NCI-H1105 treated with DMSO at 0.1 percent for 48 hours (cell line): ENCODE measurements at regions not wholly inside any gene's neighbourhood (a gene's known extent, or its start where the extent isn't known, plus 50 kb on each side); places are given as distances from the start of the nearest gene placed in this dataset.

Experiments used
- DNase-seq: peaks from one replicate; lab custom pipeline; 2025; lab: John Stamatoyannopoulos, UW

DNA sequence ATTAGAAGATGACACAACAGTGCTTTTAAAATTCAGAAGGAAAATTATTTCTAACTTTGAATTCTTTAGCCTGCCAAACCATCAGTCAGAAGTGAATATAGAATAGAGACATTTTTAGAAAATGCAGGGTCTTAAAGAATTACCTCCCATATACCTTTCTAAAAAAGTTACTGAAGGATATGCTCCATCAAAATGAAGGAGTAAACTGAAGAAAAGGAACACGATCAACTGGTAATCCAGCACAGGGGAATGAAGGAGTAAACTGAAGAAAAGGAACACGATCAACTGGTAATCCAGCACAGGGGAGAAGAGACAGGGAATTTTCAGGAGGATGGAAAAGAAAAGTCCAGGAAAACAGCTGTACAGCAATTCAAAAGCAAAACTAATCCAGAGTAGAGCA is 75.4 kb upstream of the LDLRAD3 start:
- no peak for DNase-seq

DNA sequence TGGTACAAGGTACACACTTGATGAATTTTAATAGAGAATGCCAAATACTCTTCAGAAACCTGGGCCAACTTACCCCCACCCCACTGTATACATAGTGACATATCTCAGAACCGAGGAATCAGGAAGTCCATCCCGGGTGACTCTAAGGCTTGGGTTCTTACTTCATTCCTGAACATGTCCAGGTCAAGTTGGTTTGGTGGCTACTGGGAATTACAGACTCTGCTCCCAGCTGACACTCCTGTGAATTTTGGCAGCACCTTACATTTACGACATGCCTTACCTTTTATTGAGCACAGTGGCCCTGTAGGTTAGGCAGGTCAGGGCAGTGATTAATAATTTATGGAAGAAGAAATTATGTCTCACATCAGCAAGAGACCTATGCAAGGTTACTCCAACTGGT is 70.1 kb upstream of the LDLRAD3 start:
- DNase-seq, result no peak

DNA sequence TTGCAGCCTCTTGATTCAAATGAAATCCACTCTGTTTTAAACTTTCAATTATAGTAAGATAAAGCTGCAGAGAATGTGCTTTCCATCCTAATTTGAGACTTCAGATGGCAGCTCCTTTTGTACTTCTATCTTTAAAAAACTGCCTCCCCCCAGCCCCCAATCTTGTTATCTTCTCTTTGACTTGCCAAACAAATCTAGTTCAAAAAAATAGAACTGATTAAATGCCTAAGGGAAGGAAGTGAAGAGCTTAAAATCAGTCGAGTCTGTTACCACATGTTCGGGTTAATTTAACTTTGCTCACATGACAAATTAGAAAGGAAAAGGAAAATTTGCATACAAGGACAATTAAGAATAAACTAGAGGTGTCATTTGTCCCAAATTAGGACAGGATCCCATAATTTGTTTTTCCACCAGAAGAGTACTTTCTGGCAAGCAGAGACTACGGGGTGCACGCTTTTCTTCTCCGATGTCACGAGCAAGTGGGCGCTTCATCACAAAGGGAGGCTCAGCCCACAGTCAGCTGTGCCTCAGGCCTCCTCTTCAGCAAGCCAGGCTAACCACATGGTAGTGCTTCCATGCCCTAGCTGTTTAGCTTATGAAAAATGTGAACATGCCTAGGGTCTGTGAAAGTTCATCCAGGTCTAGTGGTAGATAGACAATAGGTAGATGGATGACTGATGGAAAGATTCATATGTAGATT is 69.0 kb upstream of the LDLRAD3 start:
- no peak for DNase-seq

DNA sequence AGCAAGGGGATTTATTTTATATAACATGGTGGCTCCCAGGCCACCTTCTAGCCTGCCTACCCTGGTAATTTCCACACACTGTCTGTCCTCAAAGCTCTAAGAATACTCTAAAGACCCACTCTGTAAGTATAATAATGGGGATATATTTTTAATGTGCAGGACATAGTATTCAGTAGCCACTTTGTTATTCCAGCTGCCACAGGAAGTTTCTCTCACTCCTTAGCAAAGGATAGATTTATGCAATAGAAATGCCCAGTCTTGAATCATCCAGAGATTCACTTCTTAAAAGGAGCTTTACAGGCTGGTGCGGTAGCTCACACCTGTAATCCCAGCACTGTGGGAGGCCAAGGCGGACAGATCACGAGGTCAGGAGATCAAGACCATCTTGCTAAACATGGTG is 68.4 kb upstream of the LDLRAD3 start:
- no peak for DNase-seq

DNA sequence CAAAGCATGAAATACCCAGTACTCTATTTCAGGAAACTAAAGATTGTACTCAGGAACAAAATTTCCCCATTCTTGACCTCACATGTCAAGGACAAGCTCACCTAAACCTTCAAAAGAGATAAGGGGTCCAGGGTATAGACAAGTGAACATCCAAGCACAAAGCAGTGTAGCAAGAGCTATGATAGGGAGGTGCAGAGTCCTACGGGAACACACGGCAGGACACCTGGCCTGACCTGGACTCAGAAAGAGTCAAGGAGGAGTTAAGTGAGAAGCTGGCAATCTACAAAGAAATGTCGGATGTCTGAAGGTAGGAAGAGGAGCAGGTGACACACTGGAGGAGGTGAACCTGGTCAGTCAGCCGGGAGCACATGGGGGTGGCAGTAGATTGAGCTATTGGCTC is 67.1 kb upstream of the LDLRAD3 start:
- DNase-seq, result no peak

DNA sequence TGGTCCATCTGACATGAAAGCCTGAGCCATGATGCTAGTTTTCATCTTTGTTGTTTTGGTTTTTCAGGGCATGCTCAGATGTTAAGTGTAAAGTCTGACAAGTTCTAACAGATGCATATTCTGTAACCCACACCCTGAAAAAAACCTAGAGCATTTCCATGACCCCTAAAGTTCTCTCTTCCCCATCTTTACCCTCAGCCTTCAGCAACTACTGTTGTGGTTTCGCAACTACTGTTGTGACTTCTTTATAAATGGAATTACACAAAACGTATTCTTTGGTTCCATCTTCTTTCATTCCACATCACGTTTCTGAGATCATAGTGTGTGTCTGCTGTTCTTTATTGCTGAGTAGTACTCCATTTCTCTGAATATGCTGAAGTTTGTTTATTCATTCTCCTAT is 65.1 kb upstream of the LDLRAD3 start:
- no peak for DNase-seq

DNA sequence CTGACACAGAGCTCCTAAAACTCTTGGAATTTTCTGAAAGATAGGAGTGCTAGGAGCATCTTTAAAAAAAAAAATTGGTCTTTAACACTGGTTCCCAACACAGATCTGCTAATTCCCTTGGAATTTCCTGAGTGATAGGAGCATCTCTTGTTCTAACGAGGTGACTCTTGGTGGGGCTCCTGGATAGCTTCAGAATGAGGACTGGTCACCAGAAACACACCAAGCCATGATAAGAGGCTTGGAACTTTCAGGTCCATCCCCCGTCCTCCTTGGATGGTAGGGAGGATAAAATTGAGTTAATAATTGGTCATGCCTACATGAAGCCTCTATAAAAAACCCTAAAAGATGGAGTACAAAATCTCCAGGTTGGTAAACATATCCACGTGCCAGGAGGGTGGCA is 64.5 kb upstream of the LDLRAD3 start:
- DNase-seq, result no peak

DNA sequence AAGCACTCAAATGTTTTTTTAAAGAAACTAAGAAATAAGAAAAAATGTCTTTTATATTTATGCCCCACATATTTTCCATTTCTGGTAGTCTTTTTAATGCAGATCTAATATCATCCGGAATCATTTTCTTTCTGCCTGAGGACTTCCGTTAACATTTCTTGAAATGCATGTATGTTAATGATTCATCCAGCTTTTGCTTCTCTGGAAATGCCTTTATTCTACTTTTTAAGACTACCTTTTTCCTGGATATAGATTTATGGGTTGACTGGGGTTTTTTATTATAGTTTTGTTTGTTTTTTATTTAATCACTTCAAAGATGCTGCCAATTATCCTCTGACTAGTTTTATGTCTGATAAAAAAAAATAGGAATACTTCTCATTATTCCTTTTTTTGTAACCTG is 57.1 kb upstream of the LDLRAD3 start:
- DNase-seq, result no peak

DNA sequence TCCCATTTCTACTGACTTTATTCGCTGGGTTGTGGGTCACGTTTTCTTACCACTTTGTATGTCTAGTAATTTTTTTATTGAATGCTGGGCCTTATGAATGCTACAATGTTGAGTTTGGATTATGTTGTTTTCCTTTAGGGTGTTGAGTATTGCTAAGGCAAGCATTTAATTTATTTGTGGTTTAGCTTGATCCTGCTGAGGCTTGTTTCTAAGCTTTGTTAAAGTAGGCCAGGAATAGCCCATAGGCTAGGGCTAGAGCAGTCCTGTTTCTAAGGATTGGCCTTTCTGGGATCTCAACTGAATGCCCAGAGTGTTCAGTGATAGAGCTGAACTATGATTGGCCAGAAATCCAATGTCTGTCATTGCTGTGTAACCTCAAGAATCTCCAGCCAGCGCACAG is 56.1 kb upstream of the LDLRAD3 start:
- no peak for DNase-seq

DNA sequence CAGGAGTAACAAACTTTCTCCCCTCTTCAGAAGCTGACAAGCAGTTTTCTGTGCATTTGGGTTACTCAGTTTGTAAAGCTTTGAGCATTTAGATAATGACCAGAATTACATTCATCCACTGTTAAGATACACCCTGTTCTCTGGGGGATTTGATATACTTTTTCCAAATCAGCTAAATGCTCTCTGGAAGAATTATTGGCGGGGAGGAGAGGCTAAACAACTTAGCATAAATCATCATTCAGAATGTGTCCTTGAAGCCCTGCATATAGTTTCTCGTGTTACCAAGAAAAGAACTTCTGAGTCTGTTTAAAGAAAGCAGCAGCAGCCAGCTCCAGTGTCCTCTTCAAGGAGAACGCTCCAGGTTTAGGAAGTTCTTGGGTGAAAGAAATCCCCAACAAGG is 54.9 kb upstream of the LDLRAD3 start:
- no peak for DNase-seq

DNA sequence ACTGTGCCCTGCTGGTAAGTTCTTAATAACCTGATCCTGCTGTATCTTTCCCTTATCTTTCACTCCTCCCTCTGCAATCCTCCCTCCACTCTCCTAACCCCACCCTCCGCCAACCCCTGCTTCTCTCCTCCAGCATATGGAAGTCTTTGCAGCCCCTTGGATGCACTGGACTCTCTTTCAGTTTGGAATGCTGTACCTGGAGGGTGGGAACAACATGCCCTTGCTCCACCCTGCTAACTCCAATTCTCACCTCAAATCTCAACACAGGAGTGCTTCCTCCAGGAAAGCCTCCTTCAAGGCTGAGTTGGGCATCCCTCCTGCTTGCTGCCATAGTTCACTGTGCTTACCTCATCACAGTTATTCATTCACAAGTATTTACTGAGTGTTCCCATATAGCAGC is 52.8 kb upstream of the LDLRAD3 start:
- no peak for DNase-seq

DNA sequence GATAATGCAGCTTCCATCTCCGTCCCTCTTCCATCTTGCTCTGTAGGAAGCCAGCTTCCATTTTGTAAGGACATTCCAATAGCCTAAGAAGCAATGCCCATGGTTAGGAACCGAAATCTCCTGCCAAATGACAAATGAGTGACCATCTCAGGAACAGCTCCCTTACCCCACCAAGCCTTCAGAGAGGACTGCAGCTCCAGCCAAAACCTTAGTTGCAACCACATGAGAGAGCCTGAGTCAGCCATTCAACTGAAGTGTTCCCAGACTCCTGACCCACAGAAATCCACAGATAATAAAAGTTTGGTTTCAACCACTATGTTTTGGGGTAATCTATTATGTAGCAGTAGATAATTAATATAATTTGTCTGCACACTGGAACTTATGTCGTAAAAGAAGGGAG is 51.7 kb upstream of the LDLRAD3 start:
- no peak for DNase-seq

DNA sequence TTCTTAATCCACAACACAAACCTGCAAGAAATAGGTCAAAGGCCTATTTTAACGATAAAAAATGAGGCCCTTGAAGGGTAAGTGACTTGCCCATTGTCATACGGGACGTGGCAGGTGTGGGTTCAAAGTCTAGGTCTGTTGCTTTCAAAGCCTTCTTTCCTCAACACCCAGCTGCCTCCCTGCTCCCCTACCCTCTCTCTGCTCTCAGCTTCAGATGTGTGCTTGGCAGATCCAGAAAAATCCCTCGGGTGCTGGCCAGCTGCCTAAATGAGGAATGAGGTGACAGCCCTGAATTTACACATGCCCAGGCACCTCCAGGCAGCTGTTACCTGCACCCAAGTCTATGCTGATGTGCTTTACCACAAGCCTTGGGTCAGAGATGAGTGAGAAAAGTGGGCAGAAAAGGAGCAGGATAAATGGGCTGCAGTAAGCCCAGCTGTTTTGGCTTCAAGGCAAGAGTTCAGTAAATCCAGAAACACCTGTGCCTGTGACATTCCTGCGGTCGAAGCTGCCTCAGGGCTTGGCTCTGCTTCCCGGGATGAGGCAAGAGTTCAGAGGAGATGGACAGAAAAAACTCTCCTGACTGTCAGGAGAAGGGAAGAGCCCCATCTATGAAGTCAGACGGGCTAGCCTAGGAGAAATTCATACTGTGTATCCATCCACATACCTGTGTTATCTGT is 49.9 kb upstream of the LDLRAD3 start:
- DNase-seq, result peak; percentile 76
